GDM1 (cell line): ENCODE measurements at regions not wholly inside any gene's neighbourhood (a gene's known extent, or its start where the extent isn't known, plus 50 kb on each side); places are given as distances from the start of the nearest gene placed in this dataset.

Experiments
- DNase-seq: peaks from one replicate; lab custom pipeline; 2025; lab: John Stamatoyannopoulos, UW

DNA sequence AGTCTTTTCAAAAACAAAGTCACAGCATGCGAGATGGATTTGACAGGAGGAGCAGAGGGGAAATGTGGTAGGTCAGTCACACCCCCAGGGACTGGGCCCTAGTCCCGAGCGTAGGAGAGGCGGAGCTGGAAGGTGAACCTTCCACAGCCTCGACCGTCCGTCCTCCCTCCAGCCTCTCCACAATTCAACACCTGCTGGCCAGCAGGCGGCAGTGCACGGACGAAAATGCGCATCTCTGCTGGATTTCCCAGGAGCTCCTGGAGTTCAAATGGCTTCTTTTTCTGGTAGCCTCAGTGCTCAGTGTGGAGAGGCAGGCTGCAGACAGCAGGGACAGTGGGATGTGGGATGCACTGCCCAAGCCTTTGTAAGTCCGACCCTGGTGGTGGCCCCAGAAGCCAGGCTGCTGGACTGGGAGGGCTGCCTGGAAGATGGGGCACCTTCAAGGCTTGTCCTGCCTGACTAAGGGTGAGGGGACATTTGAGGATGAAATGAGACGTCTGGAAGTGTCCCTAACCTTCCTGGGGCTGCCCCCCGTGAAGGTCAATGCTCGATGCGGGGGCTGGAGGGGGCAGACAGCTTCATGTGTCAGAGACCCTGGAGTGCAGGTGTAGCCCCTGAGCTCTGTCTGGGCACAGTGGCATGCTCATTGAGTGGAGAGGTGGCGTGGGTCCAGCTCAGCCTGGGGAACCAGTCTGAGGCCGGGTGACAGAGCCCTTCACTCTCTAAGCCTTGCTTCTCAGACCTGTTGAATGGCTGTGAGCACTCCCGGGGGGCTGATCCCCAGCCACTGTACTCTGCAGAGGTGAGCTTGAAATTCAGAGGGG is 189.5 kb downstream of the TFCP2L1 start:
- DNase-seq: no peak

DNA sequence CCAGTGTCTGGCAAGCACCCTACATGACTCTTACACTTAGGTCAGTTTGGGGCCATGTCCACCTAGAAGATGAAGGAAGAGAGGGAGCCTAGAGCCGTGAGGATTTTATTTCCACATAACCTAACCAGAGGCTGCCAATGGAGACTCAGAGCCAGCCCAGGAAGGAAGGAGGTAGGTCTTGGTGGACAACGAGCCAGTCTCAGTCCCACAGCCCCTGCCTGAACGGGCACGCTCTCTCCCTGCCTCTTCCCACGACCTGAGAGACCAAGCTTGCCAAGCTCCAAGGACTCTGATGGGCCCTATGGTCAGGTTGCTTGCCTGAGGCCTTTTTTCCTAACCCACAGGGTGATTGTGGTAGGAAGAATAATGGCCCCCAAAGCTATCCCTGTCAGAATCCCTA is 188.4 kb downstream of the TFCP2L1 start:
- DNase-seq: no peak

DNA sequence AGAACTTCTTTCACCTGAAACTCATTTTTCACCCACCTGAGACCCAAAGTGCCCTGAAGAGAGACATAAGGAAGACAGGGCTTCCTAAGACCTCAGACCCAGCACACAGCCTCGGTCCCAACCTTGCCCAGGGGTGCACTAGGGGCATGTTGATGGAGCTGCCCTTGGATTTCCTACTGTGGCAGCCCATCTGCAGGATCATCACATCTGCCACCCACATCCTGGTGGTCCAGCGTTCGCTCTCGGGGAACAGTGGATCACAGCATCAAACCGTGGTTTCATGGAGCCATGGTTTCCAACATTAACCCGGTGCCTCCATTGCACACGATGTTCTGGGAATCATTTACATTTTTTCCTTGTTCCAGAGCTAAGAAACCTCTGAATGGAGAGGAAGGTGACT is 186.4 kb downstream of the TFCP2L1 start:
- no peak for DNase-seq

DNA sequence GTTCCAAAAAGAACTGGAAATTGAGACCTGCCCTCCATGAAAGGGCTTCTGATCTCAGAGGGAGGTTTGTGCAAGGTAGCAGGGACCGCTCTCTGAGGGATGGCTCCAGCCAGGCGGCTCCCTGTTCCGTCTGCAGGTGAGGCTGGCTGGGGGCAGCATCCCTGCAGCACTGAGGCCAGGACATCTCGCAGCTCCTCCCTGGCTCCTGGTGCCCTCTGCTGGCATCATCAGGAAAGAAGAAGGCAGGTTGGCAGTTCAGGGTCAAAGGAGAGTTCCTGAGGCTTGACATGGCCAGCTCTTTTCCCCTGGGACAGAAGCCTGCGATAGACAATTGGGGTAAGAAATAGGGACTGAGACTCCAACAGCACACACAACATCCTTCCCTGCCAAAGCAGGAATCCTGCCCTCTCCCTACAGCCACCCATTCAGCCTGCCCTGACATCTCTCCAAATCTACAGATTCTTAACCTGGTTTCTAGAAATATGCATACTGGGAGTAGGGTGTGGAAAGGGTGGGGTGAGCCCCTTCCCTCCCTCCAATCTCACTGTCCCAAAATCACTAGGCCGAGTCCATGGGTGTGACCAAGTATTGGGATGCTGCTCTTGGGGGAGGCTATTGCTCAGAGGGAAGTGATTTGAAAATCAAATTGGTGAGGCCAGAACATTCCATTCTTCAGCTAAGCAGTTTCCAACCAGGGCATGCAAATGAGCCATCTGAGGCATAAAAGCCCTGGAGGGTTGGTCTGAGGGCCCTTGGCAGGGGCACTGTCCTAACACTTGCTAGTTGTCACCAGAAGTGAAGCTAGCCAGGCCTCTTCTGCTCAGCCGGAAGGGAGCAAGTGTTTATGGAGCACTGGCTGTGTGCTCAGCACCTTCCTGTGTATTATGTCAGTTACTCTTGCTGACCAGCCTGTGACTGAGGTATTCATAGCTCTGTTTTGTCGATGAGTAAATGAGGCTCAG is 185.4 kb downstream of the TFCP2L1 start:
- DNase-seq: no peak

DNA sequence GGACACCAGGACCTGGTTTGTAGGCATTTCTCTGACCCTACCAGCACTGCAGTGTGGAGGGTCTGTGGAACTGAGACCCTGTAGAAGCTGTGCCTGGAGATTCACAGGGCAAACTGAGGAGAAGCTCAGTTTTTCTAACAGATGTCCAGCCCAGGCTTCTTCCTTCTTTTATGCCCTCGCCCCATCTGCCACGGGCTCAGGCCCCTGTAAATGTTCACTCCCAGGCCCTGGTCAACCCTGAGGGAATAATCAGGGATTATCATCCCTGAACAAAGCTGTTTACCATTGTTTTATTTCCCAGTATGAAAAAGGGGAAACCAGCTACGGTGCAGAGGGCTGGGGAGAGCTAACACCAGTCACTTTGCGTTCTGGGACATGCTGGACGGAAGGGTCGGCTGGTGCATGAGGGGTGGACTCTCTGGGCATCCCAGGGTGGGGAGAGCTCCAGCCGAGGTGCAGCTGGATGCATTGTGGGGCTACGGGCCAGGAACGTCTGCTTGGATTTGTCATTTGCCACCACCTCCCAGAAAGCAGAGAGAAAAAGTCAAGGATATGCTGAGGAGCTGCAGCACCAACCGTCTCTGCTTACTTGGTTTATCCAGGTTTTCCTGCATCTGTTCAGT is 183.8 kb downstream of the TFCP2L1 start:
- no peak for DNase-seq

DNA sequence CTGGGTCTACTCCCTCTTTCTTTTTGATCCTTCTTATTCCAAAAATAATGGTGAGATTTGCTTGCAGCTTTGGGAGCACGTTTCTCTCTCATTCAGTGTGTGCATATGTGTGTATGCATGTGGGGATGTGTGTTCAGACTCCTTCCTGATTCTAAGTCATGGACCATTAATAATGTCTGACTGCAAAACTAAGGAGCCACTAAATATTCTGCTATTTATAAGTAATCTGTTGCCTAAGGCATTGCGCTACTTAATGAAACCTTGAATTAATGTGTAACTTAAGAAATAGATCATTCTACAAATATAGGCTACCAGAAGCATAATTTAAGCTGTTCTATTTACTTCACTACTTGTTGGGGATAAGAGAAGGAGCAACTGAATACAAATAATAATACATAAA is 182.1 kb downstream of the TFCP2L1 start:
- DNase-seq: no peak

DNA sequence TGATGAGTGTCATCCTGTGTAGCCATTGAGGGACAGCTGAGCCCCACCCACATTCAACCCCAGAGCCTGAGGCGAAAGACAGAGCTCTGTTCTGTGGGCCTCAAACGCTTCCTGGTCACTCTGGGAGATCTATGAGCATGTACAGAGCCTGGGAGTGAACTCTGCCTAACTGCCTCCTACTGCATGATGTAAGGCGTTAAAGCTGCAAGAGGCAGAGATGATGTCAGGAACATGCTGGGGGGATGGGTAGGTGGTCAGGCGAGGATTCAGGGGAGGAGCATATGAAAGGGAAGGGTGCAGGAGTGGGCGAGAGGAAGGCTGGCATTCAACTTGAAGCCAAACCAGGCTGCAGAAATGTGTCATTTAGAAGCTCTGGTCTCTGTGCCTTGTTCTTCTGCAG is 181.0 kb downstream of the TFCP2L1 start:
- DNase-seq: no peak

DNA sequence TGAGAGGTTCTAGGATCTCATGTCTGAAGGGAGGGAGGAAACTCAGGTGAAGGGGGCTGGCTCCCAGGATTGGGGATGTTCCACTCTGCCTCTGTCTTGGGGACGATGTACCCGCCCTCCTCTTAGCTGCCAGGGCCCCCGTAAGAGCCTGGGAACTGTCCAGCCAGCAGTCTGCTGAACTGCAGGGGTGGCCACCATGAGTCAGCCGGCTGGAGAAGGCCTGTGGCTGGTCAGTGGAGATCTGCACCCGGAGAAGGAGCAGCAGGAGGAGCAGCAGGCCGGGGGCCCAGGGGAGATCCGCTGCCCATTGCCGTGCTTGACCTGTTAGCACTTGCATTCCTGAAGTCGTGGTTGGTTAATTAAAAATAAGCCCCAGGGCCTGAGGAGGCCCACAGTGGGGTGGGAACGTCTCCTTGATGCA is 180.3 kb downstream of the TFCP2L1 start:
- no peak for DNase-seq

DNA sequence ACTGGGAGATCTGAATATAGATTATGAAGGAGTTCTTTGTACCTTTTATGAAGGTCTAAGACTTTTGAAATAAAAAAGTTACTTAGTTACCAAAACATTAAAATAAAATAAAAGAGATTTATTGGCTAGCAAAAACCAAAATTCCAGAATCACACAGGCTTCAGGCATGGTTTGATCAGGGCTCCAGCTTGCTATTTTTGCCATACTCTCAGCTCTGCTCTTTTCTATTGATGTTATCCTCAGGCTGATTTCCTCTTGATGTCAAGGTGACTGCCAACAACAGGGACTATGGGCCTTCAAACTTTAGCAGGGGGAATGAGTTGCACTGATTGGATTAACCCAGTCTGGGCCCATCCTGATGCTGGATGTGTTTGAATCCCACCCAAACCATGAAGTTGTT is 174.1 kb downstream of the TFCP2L1 start:
- DNase-seq: no peak

DNA sequence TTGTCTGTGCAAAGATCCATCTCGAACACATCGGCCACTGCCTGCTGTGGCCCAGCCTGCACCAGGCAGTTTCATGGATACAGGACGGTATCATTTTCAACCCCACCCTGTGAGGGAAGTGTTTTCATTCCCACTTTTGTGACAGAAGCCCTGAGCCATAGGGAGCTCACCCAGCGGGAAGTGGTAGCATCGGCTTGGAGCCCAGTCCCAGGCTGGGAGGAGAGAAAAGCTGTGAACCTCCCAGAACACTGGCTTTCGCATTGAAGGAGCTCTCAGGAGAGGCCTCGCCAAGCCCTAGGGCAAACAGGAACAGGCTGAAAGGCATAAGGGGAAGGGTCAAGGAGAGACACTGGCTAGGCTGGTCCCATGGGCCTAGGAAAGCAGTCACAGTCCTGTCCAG is 166.1 kb downstream of the TFCP2L1 start:
- DNase-seq: no peak

DNA sequence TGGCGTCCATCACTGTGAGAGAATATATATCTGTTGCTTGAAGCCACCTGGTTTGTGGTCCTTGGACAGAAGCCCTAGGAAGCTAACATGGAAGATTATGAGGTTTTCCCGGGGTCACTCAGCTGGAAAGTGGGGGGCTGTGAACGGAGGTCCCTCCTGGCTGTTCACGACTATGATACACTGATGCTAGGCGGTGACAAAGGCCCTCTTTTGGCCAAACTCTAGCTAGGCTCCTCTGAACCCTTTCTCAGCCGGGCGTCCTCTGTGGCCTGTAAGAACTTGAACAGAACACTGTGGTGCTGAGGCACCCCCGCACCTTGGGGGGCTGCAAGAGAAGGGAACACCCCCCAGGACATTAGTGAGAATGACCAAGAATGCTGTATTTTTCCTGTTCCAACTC is 164.6 kb downstream of the TFCP2L1 start:
- DNase-seq: no peak

DNA sequence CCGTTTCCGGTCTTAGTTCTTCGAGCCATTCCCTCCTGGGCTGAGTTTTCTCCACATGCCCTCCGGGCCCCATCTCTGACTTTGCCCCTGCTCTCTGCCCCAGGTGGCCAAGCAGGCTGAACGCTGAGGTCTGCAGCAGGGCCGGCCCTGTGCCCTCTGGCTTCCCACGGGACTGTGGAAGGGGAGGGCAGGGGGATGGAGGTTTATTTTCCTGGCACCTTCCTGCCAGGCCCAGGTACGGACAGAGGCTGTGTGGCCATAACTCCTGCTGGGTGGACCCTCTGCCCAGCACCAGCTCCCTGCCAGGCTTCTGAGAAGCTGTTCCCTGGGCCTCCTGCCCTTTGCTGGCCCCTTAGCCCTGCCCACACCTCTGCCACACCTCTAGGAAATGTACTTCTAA is 164.0 kb downstream of the TFCP2L1 start:
- no peak for DNase-seq

DNA sequence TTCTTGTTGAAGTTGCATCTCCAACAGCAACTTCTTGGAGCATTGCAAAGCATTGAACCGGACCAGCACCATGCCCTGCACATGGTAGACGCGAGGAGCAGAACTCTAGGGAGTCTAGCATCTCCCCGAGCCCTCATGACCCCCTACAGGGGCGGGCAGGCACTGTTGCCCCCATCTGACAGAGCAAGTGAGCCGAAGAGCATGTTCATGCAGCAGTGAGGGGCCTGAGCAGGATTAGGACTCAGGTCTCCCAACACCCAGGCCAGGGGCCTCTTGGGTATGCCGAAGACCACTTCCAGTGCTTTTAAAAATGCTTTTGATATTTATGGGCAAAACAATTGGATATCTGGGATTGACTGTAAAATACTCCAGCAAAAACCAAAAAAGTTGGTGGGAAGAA is 163.3 kb downstream of the TFCP2L1 start:
- DNase-seq: no peak

DNA sequence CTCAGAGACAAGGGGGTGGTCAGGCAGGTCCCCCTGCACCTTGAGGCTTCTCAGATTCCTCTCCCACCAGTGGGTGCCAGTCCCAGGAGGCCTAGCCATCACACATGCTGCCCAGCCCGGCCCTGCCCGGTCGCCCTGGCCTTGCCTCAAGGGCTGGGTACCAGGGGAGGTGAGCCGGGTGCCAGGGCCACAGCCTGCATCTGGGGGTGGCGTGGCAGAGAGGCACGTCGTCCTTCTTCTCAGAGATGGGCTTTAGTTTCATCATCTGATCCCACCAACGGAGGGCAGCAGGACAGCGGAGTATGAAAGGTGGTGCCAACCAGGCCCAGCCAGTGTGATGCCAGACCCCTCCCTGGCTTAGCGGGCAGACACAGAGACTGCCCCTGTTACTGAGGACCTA is 161.7 kb downstream of the TFCP2L1 start:
- no peak for DNase-seq

DNA sequence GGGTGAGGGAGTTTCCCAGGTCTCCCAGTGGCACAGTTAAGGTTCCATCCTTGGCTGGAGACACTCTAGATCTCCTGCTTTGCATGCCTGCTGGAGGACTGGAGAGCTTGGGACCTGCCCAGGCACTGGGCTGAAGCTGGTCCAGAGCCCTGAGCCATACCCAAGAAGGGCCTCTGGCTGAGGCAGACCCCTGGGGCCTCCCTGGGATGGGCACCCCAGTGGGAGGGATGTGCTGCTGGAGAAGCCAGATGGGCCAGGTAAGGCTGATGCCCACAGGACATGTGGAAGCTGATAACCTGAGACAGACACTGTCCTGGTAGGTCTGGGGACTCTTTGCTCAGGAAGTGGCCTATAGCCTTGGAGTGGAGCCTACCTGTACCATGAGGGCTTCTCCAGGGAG is 160.7 kb downstream of the TFCP2L1 start:
- DNase-seq: no peak

DNA sequence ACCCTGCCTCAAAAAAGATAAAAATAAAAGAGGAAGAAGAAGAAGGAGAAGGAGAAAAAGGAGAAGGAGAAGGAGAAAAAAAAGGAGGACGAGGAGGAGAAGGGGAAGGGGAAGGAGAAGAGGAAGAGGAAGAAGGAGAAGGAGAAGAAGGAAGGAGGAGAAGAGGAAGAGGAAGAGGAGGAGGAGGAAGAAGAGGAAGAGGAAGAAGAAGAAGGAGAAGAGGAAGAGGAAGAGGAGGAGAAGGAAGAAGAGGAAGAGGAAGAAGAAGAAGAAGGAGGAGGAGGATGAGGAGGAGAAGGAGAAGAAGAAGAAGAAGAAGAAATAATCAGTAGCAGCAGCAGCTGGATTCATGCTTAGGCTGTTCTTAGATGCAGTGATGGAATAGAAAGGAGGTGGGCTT is 159.7 kb downstream of the TFCP2L1 start:
- no peak for DNase-seq

DNA sequence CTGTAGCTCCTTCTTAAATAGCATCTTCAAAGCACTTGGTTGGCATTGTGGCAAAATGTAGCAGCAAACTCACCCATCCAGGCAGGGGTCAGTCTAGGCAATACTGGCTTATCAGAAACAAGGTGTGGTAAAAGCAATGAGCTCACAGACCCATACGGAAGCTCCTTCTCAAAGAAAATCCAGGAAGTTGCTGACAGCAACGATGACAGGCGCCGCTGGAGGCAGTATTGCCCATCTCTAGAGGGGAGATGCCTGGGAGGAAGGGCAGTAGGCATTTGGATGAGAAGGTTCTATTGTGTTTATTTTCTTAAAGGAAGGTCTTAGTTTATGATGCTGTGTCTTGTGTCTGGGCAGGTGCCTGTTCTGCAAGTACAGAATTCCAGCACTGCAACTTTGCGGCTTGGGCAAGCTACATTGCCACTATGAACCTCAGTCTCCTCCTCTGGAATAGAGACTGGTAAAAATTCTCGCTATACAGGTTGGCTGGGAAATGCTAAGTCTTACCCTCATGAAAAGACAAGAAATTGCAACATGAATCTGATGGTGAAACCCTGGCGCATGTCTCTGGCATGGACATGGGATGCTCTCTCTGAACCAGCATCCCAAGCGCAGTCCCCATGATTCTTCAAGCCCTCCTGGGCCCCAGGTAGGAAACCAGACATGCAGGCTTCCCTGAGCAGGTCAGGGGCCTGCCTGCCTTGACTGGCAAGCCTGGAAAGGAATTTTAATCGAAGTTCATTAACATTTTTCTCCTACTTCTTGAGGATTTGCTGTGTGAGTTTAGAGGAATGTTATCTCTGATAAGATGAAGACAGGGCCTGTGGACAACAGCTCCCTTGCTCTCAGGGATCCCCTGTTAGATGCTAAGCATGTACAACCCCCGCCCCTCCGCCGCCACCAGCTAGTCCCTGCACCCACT is 156.0 kb downstream of the TFCP2L1 start:
- DNase-seq: no peak

DNA sequence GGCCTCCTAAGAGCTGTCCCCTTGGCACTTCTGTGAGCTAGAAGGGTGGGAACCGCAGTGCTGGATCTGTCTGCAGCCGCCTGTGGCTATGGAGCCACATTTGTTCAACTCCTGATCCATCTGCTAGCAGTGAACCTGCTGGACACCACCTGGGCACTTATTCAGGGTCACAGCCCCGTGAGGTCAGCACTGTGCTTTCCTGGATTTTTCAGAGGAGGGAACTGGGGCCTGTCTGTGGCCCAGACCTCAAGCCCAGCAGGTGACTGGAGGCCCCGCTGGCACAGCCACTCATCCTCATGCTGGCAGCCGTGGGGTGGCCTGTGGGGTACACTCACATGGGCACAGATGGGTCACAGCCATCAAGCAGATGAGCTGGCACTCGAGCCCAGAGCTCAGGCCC is 155.3 kb downstream of the TFCP2L1 start:
- no peak for DNase-seq

DNA sequence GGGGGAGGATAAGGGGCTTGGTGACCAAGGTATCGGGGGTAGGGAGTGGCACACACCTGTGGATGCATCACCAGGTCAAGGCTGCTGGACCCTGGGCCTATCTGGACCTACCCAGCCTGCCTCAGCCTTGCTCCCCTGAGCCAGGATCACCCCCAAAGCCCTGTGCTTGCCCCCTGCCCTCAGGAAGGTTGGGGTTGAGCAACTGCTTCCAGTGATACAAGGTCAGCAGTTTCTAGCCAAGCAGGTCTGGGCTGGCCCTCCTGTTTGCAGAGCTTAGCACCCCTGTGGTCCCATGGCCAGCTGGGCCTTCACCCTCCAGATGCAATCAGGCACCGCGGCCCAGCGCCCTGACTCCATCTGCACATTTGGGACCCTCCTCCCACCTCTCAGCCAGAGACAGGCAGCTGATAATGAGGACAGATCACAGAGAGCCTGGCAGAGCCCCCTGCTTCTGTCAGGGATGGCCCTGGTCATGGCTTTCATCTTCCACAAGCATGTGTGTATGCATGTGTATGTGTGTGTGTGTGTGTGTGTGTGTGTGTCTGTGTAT is 154.6 kb downstream of the TFCP2L1 start:
- no peak for DNase-seq

DNA sequence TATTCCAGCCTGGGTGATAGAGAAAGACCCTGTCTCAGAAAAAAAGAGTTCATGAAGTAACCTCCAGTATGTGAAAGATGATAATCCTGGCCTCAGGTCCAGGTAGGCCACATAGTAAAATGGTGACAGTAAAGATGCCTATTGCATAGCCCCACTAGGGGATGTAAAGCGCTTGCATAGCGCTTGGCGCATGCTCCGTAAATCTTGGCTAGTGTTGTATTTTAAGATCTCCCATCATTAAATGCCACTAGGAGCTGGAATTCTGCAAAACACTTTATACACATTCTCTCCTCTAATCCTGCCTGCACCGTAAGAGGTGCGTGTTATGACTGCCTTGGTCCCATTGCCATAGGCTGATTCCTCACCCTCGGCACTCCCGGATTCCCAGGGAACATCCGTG is 153.6 kb downstream of the TFCP2L1 start:
- DNase-seq: no peak

DNA sequence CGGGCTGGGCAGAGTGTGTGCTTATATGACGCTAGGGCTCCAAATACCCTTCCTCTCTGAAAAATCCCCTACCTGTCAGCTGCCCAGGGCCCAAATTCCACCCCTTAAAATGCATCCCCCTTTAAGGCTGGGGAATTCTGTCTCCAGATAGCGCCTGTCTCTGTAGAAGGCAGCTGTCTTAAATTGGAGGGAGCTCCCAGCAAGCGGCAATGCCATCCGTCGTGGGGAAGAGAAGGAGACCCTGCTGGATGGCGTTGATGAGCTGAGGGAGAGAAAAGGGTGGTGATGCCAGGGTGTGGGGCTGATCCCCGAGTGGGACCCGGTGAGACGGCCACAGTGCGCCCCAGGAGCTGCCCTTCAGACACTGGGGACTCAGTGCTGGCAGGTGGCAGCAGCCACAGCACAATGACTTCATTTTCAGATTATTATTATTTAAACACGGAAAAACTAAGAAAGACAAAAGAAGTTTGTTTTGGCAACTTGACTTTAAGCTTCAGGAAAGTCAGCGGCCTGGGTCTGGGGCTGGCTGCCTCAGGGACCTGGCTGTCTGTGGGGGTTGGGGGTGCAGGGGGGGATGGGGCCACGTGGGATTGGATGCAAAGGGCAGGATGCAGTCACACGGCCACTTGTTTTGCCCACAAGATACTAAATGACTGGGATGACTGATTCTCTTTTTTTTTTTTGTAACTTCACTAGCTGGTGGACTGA is 152.8 kb downstream of the TFCP2L1 start:
- no peak for DNase-seq
